GM12878 (cell line): ENCODE measurements at regions not wholly inside any gene's neighbourhood (a gene's known extent, or its start where the extent isn't known, plus 50 kb on each side); places are given as distances from the start of the nearest gene placed in this dataset.

Experiments
- CEBPB ChIP-seq, 2 experiments: fragments of 150-350 bp in 1 of 2; IDR thresholded peaks; 2 replicates each; pipeline ENCODE4 v1.6.1; 2012 to 2014; ENCODE audit warnings: low read depth in 2 of 2, low read length in 2 of 2, borderline replicate concordance in 1 of 2, inconsistent platforms in 1 of 2
- ETV6 ChIP-seq, 2 experiments: fragments of 450-650 bp in 1 of 2; IDR thresholded peaks in 1 of 2; conservative IDR thresholded peaks in 1 of 2; 2 replicates each; pipeline ENCODE4 v1.6.1; 2014; ENCODE audit warnings: antibody characterized with exemption in 1 of 2, borderline replicate concordance in 1 of 2, low read depth in 1 of 2, mild to moderate bottlenecking in 1 of 2, moderate library complexity in 1 of 2
- PAX5 ChIP-seq: IDR thresholded peaks from 2 replicates; pipeline ENCODE4 v1.6.1; 2011; ENCODE audit warnings: low read depth, low read length, borderline replicate concordance
- POLR2AphosphoS2 ChIP-seq: IDR thresholded peaks from 2 replicates; pipeline ENCODE4 v1.6.1; 2011; ENCODE audit warnings: low read depth, mild to moderate bottlenecking, low read length, improper control_type of control experiment, moderate library complexity
- SIX5 ChIP-seq: IDR thresholded peaks from 2 replicates; pipeline ENCODE4 v1.6.1; 2011; ENCODE audit warnings: mild to moderate bottlenecking, low read depth, low read length, moderate library complexity; ENCODE audit not compliant: severe bottlenecking
- TAF1 ChIP-seq: IDR thresholded peaks from 2 replicates; pipeline ENCODE4 v1.6.1; 2011; ENCODE audit warnings: mild to moderate bottlenecking, low read depth, low read length, borderline replicate concordance
- TF ChIP-seq, protein P1 (sequence below): fragments of 450-650 bp; IDR thresholded peaks from 2 replicates; pipeline ENCODE4 v1.6.1; 2016; ENCODE audit warnings: mild to moderate bottlenecking, moderate library complexity, borderline replicate concordance
- TF ChIP-seq, protein P2 (sequence below): fragments of 450-650 bp; conservative IDR thresholded peaks from 2 replicates; pipeline ENCODE4 v1.6.1; 2017; ENCODE audit warnings: mild to moderate bottlenecking, moderate library complexity

DNA sequence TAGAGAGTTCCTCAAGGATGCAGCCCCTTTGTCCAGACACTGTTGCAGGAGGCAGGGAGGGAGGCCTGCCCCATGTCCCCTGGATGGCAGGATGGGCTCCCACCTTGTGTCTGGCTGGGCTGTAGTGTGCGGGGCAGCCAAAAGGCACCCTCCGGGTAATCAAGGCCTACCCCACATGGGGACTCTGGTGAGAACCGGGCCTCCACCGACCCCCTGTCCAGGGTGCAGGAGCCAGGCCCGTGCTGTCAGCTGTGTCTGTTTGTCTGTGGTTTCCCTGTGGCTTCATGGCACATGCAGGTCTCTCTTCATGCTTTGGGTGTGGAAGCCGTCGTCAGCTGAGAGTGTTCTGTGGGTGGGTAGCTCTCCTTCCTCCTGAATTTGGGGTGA is 1240.9 kb downstream of the BRD1 start (continued):
- TF ChIP-seq, protein P1, sequence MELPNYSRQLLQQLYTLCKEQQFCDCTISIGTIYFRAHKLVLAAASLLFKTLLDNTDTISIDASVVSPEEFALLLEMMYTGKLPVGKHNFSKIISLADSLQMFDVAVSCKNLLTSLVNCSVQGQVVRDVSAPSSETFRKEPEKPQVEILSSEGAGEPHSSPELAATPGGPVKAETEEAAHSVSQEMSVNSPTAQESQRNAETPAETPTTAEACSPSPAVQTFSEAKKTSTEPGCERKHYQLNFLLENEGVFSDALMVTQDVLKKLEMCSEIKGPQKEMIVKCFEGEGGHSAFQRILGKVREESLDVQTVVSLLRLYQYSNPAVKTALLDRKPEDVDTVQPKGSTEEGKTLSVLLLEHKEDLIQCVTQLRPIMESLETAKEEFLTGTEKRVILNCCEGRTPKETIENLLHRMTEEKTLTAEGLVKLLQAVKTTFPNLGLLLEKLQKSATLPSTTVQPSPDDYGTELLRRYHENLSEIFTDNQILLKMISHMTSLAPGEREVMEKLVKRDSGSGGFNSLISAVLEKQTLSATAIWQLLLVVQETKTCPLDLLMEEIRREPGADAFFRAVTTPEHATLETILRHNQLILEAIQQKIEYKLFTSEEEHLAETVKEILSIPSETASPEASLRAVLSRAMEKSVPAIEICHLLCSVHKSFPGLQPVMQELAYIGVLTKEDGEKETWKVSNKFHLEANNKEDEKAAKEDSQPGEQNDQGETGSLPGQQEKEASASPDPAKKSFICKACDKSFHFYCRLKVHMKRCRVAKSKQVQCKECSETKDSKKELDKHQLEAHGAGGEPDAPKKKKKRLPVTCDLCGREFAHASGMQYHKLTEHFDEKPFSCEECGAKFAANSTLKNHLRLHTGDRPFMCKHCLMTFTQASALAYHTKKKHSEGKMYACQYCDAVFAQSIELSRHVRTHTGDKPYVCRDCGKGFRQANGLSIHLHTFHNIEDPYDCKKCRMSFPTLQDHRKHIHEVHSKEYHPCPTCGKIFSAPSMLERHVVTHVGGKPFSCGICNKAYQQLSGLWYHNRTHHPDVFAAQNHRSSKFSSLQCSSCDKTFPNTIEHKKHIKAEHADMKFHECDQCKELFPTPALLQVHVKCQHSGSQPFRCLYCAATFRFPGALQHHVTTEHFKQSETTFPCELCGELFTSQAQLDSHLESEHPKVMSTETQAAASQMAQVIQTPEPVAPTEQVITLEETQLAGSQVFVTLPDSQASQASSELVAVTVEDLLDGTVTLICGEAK = no peak
- TF ChIP-seq ETV6 (conservative IDR thresholded peaks at IDR 0.05 in 1 of 2, IDR thresholded peaks at IDR 0.05 in 1 of 2; ENCODE audit: borderline replicate concordance in 1 of 2, low read depth in 1 of 2) (no peak), TAF1 (no peak), PAX5 (no peak), SIX5 (no peak), POLR2AphosphoS2 (no peak), CEBPB (IDR thresholded peaks at IDR 0.05; ENCODE audit: borderline replicate concordance in 1 of 2, low read depth in 2 of 2, low read length in 2 of 2) (no peak)
- TF ChIP-seq, protein P2, sequence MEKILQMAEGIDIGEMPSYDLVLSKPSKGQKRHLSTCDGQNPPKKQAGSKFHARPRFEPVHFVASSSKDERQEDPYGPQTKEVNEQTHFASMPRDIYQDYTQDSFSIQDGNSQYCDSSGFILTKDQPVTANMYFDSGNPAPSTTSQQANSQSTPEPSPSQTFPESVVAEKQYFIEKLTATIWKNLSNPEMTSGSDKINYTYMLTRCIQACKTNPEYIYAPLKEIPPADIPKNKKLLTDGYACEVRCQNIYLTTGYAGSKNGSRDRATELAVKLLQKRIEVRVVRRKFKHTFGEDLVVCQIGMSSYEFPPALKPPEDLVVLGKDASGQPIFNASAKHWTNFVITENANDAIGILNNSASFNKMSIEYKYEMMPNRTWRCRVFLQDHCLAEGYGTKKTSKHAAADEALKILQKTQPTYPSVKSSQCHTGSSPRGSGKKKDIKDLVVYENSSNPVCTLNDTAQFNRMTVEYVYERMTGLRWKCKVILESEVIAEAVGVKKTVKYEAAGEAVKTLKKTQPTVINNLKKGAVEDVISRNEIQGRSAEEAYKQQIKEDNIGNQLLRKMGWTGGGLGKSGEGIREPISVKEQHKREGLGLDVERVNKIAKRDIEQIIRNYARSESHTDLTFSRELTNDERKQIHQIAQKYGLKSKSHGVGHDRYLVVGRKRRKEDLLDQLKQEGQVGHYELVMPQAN = no peak
